ENCODE measurements at regions not wholly inside any gene's neighbourhood (a gene's known extent, or its start where the extent isn't known, plus 50 kb on each side); places are given as distances from the start of the nearest gene placed in this dataset.

DNA sequence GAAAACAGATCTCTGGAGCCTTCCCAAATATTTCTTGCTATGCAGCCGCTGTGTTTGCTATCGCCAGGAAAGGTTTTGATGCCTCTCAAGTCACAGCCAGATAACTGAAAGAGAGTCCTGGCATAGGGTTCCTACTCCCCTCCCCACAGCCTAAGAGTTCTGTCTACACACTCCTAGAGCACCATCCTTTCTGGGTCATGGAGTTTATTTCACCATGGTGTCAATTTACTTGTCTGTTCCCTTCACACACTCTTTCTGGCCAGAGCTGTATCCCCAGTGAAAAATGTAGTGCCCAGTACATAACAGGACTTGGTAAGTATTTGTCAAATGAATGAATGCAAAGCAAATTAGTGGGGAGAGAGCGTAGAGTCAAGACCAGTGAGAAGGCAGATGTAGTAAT lies 185.3 kb downstream of the HAUS1 start:
- no peak overlapping the region for H3K9ac ChIP-seq (ENCODE audit: low read length)
- DNase-seq, result no peak
- H3K9me3 ChIP-seq (ENCODE audit: low read length), result no peaks in the 10 kb centered on the region
- BruUV-seq (replicated peaks), result no TSS peak
- no peaks in the 10 kb centered on the region for H3K9me2 ChIP-seq (replicated peaks; ENCODE audit: low read length)
- ChIA-PET CTCF (no interaction called here), POLR2A (ENCODE audit: unreplicated experiment) (no interaction called here)
- H3K36me3 ChIP-seq (ENCODE audit: low read depth, low read length), result no peaks in the 10 kb centered on the region
- ATAC-seq, result no peak
- H3K27ac ChIP-seq (ENCODE audit: low read length), result no peak overlapping the region
- H2AFZ ChIP-seq (ENCODE audit: low read length), result no peak overlapping the region
- no peak overlapping the region for H3K4me3 ChIP-seq (ENCODE audit: low read length)
- TF ChIP-seq, protein P1, sequence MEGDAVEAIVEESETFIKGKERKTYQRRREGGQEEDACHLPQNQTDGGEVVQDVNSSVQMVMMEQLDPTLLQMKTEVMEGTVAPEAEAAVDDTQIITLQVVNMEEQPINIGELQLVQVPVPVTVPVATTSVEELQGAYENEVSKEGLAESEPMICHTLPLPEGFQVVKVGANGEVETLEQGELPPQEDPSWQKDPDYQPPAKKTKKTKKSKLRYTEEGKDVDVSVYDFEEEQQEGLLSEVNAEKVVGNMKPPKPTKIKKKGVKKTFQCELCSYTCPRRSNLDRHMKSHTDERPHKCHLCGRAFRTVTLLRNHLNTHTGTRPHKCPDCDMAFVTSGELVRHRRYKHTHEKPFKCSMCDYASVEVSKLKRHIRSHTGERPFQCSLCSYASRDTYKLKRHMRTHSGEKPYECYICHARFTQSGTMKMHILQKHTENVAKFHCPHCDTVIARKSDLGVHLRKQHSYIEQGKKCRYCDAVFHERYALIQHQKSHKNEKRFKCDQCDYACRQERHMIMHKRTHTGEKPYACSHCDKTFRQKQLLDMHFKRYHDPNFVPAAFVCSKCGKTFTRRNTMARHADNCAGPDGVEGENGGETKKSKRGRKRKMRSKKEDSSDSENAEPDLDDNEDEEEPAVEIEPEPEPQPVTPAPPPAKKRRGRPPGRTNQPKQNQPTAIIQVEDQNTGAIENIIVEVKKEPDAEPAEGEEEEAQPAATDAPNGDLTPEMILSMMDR (conservative IDR thresholded peaks at IDR 0.05; ENCODE audit: low read depth, low read length), result no peak
- TF ChIP-seq EZH2phosphoT487 (IDR thresholded peaks at IDR 0.05; ENCODE audit: borderline replicate concordance, low read length) (no peak), EZH2 (IDR thresholded peaks at IDR 0.05; ENCODE audit: low read length, unreplicated experiment) (no peak)
- no peaks in the 10 kb centered on the region for H3K79me2 ChIP-seq (ENCODE audit: low read length)
- intact Hi-C loops (cut with micrococcal nuclease), result no loop called here
- no peaks in the 10 kb centered on the region for H4K20me1 ChIP-seq (ENCODE audit: low read length)
- no peaks in the 10 kb centered on the region for H3K27me3 ChIP-seq (ENCODE audit: low read length)
- no peak overlapping the region for H3K4me2 ChIP-seq (ENCODE audit: low read length)
- H3F3A ChIP-seq (ENCODE audit: low read length, unreplicated experiment), result no peaks in the 10 kb centered on the region
- no peaks in the 10 kb centered on the region; the same call in 1 of the 2 replicates for H3K4me1 ChIP-seq (ENCODE audit: insufficient read depth, low read length)

DNA sequence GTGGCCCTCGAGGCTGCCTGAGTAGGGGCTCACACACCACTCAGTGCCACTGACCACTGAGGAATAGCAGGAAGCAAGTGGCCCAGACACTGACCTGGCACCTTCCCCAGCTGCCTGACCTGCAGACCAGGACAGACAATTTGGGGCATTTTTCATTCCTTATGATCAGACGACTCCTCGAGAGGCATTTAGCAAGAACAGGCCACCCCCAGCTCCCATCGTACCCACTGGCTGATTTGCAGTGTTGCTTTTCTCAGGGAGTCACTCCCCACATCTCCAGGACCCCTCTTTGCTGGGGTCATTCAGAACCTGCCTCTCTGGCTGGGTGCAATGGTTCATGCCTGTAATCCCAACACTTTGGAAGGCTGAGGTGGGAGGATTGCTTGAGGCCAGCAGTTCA lies 185.7 kb downstream of the HAUS1 start:
- Histone ChIP-seq H3K9me2 (replicated peaks; ENCODE audit: low read length) (no peaks in the 10 kb centered on the region), H3K4me3 (ENCODE audit: low read length) (no peak overlapping the region), H3F3A (ENCODE audit: low read length, unreplicated experiment) (no peaks in the 10 kb centered on the region), H2AFZ (ENCODE audit: low read length) (no peak overlapping the region), H3K9ac (ENCODE audit: low read length) (no peak overlapping the region), H3K9me3 (ENCODE audit: low read length) (no peaks in the 10 kb centered on the region), H3K36me3 (ENCODE audit: low read depth, low read length) (no peaks in the 10 kb centered on the region), H3K4me1 (ENCODE audit: insufficient read depth, low read length) (no peaks in the 10 kb centered on the region; the same call in 1 of the 2 replicates), H3K27me3 (ENCODE audit: low read length) (no peaks in the 10 kb centered on the region), H3K27ac (ENCODE audit: low read length) (no peak overlapping the region), H3K79me2 (ENCODE audit: low read length) (no peaks in the 10 kb centered on the region), H4K20me1 (ENCODE audit: low read length) (no peaks in the 10 kb centered on the region), H3K4me2 (ENCODE audit: low read length) (no peak overlapping the region)
- CTCF ChIA-PET, result no interaction called here
- intact Hi-C loops (cut with micrococcal nuclease), result no loop called here
- TF ChIP-seq, protein P1 (conservative IDR thresholded peaks at IDR 0.05; ENCODE audit: low read depth, low read length), result no peak
- TF ChIP-seq EZH2 (IDR thresholded peaks at IDR 0.05; ENCODE audit: low read length, unreplicated experiment), result no peak
- no peak for ATAC-seq
- no peak for DNase-seq
- POLR2A ChIA-PET (ENCODE audit: unreplicated experiment), result no interaction called here
- BruUV-seq (replicated peaks), result no TSS peak

DNA sequence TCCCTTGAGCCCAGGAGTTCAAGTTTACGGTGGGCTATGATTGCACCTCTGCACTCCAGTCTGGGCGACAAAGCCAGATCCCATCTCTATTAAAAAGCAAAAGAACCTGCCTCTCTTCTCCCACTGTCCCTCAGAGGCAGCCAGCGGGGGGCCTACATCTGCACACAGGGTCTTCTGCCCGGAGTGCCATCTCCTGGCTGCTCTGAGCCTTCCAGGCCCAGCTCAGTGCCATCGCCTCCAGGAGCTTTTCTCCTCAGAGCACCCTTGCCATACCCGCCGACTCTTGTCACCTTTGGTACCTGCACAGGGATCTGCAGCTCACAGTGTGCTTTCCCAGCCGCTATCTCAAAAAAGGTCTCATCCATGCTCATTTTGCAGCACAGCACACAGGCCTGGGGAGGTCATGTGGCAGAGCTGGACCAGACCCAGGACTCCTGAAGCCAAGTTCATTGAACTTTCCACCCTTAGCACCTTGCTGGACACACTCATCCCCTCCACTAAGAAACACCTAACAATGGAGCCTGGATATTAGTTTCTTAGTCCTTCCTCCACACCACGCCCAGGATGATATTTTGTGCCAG lies 186.3 kb downstream of the HAUS1 start:
- Histone ChIP-seq H3K36me3 (ENCODE audit: low read depth, low read length) (no peaks in the 10 kb centered on the region), H3F3A (ENCODE audit: low read length, unreplicated experiment) (no peaks in the 10 kb centered on the region), H3K27ac (ENCODE audit: low read length) (no peak overlapping the region), H3K4me2 (ENCODE audit: low read length) (no peak overlapping the region), H3K4me1 (ENCODE audit: insufficient read depth, low read length) (no peaks in the 10 kb centered on the region; the same call in 1 of the 2 replicates), H3K9me3 (ENCODE audit: low read length) (no peaks in the 10 kb centered on the region), H3K27me3 (ENCODE audit: low read length) (no peaks in the 10 kb centered on the region), H2AFZ (ENCODE audit: low read length) (no peak overlapping the region), H3K9ac (ENCODE audit: low read length) (no peak overlapping the region), H3K9me2 (replicated peaks; ENCODE audit: low read length) (no peaks in the 10 kb centered on the region), H3K4me3 (ENCODE audit: low read length) (no peak overlapping the region), H4K20me1 (ENCODE audit: low read length) (no peaks in the 10 kb centered on the region), H3K79me2 (ENCODE audit: low read length) (no peaks in the 10 kb centered on the region)
- TF ChIP-seq, protein P1 (conservative IDR thresholded peaks at IDR 0.05; ENCODE audit: low read depth, low read length), result no peak
- TF ChIP-seq EZH2 (IDR thresholded peaks at IDR 0.05; ENCODE audit: low read length, unreplicated experiment) (no peak), EZH2phosphoT487 (IDR thresholded peaks at IDR 0.05; ENCODE audit: borderline replicate concordance, low read length) (no peak)
- CTCF ChIA-PET, result no interaction called here
- no TSS peak for BruUV-seq (replicated peaks)
- intact Hi-C loops (cut with micrococcal nuclease), result no loop called here
- DNase-seq, result no peak
- ATAC-seq, result no peak
- POLR2A ChIA-PET (ENCODE audit: unreplicated experiment), result no interaction called here
